ENCODE measurements at regions not wholly inside any gene's neighbourhood (a gene's known extent, or its start where the extent isn't known, plus 50 kb on each side); places are given as distances from the start of the nearest gene placed in this dataset.

GRCh38 chr1:203985676-203986075 lies 87.2 kb upstream of the SOX13 start:
- Histone ChIP-seq H4K20me1 (ENCODE audit: insufficient read depth, low read length, poor library complexity, severe bottlenecking) (no peaks in the 10 kb centered on the region), H3K4me2 (ENCODE audit: low read depth, low read length, poor library complexity, severe bottlenecking) (no peak overlapping the region), H3K4me3 (ENCODE audit: low read length, poor library complexity, severe bottlenecking) (no peak overlapping the region), H3K9me2 (replicated peaks; ENCODE audit: low read depth, low read length) (no peaks in the 10 kb centered on the region), H3K9me3 (ENCODE audit: insufficient read depth, low read depth, low read length) (no peaks in the 10 kb centered on the region), H3K27me3 (ENCODE audit: insufficient read depth, low read length, poor library complexity, severe bottlenecking) (no peaks in the 10 kb centered on the region), H2AFZ (ENCODE audit: low read length) (no peak overlapping the region), H3K4me1 (ENCODE audit: insufficient read depth, low read length, poor library complexity, severe bottlenecking) (no peaks in the 10 kb centered on the region), H3F3A (ENCODE audit: low read depth) (no peaks in the 10 kb centered on the region), H3K9ac (ENCODE audit: low read depth, low read length, poor library complexity, severe bottlenecking) (no peak overlapping the region), H3K36me3 (ENCODE audit: insufficient read depth, low read length) (no peaks in the 10 kb centered on the region), H3K79me2 (ENCODE audit: insufficient read depth, low read length) (no peaks in the 10 kb centered on the region)
- TF ChIP-seq EZH2phosphoT487 (IDR thresholded peaks at IDR 0.05; ENCODE audit: borderline replicate concordance), result no peak
- TF ChIP-seq CTCF (conservative IDR thresholded peaks at IDR 0.05; ENCODE audit: low read length), result no peak

DNA sequence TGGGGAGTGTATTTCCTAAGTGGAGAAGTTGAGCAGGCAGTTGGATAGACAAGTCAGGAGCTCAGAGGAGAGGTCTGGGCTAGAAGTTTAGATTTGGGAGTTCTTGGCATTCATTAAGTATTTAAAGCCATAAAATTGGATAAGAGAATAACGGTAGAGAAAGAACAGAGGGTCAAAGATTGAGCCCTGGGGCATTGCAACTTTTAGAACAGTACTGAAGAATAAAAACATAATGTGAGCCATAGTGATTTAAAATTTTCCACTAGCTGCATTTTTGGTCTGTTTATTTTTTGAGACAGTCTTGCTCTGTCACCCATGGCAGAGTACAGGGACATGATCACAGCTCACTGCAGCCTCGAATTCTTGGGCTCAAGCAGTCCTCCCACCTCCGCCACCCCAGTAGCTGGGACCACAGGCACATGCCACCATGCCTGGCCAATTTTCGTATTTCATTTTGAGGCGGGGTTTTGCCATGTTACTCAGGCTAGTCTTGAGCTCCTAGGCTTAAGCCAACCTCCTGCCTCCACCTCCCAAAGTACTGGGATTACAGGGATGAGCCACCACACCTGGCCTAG lies 85.9 kb upstream of the SOX13 start:
- no peaks in the 10 kb centered on the region for H3K36me3 ChIP-seq (ENCODE audit: insufficient read depth, low read length)
- H3K79me2 ChIP-seq (ENCODE audit: insufficient read depth, low read length), result no peaks in the 10 kb centered on the region
- H4K20me1 ChIP-seq (ENCODE audit: insufficient read depth, low read length, poor library complexity, severe bottlenecking), result no peaks in the 10 kb centered on the region
- TF ChIP-seq EZH2phosphoT487 (IDR thresholded peaks at IDR 0.05; ENCODE audit: borderline replicate concordance), result no peak
- TF ChIP-seq CTCF (conservative IDR thresholded peaks at IDR 0.05; ENCODE audit: low read length), result no peak
- no peaks in the 10 kb centered on the region for H3F3A ChIP-seq (ENCODE audit: low read depth)
- no peak overlapping the region for H2AFZ ChIP-seq (ENCODE audit: low read length)
- H3K27me3 ChIP-seq (ENCODE audit: insufficient read depth, low read length, poor library complexity, severe bottlenecking), result no peaks in the 10 kb centered on the region
- H3K4me1 ChIP-seq (ENCODE audit: insufficient read depth, low read length, poor library complexity, severe bottlenecking), result no peaks in the 10 kb centered on the region
- H3K4me3 ChIP-seq (ENCODE audit: low read length, poor library complexity, severe bottlenecking), result no peak overlapping the region
- no peaks in the 10 kb centered on the region for H3K9me3 ChIP-seq (ENCODE audit: insufficient read depth, low read depth, low read length)
- H3K4me2 ChIP-seq (ENCODE audit: low read depth, low read length, poor library complexity, severe bottlenecking), result no peak overlapping the region
- H3K9me2 ChIP-seq (replicated peaks; ENCODE audit: low read depth, low read length), result no peaks in the 10 kb centered on the region
- H3K9ac ChIP-seq (ENCODE audit: low read depth, low read length, poor library complexity, severe bottlenecking), result no peak overlapping the region

DNA sequence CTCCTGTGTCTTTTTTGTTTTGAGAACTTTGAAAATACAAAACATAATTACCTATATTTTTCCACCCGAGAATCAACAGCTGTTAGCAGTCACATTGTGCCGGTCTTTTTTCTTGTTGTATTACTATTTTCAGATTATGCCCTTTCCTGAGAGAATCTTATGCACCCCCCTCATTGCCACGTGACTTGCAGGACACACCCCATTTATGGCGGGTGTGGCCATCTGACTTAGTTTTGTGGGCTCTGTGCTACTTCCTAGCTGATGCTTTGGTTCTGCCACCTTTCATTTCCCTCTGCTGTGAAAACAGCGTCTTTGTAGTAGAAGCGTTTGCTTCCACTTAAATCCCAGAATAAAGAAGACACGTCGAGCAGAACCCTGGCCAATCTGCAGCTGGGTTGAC lies 82.8 kb upstream of the SOX13 start:
- H3K4me2 ChIP-seq (ENCODE audit: low read depth, low read length, poor library complexity, severe bottlenecking), result no peak overlapping the region
- H3K36me3 ChIP-seq (ENCODE audit: insufficient read depth, low read length), result no peaks in the 10 kb centered on the region
- H2AFZ ChIP-seq (ENCODE audit: low read length), result no peak overlapping the region
- H3K79me2 ChIP-seq (ENCODE audit: insufficient read depth, low read length), result no peaks in the 10 kb centered on the region
- H4K20me1 ChIP-seq (ENCODE audit: insufficient read depth, low read length, poor library complexity, severe bottlenecking), result no peaks in the 10 kb centered on the region
- H3K9me2 ChIP-seq (replicated peaks; ENCODE audit: low read depth, low read length), result no peaks in the 10 kb centered on the region
- no peaks in the 10 kb centered on the region for H3K27me3 ChIP-seq (ENCODE audit: insufficient read depth, low read length, poor library complexity, severe bottlenecking)
- H3K4me1 ChIP-seq (ENCODE audit: insufficient read depth, low read length, poor library complexity, severe bottlenecking), result no peaks in the 10 kb centered on the region
- no peak overlapping the region for H3K9ac ChIP-seq (ENCODE audit: low read depth, low read length, poor library complexity, severe bottlenecking)
- no peak overlapping the region for H3K4me3 ChIP-seq (ENCODE audit: low read length, poor library complexity, severe bottlenecking)
- TF ChIP-seq EZH2phosphoT487 (IDR thresholded peaks at IDR 0.05; ENCODE audit: borderline replicate concordance) (no peak), CTCF (conservative IDR thresholded peaks at IDR 0.05; ENCODE audit: low read length) (no peak)
- no peaks in the 10 kb centered on the region for H3F3A ChIP-seq (ENCODE audit: low read depth)
- H3K9me3 ChIP-seq (ENCODE audit: insufficient read depth, low read depth, low read length), result no peaks in the 10 kb centered on the region
